SK-N-SH treated with all-trans-retinoic acid at 6 μM for 48 hours (cell line): ENCODE measurements at regions not wholly inside any gene's neighbourhood (a gene's known extent, or its start where the extent isn't known, plus 50 kb on each side); places are given as distances from the start of the nearest gene placed in this dataset.

ENCODE experiments used
- ARNTL ChIP-seq: fragments of 450-650 bp; formaldehyde crosslinking; IDR thresholded peaks from 2 replicates; pipeline ENCODE4 v1.5.0; 2020; ENCODE audit warnings: low read depth, mild to moderate bottlenecking, moderate library complexity, borderline replicate concordance
- BACH2 ChIP-seq: fragments of 250-450 bp; sonication (Bioruptor Pico); IDR thresholded peaks from 2 replicates; pipeline ENCODE4 v1.9.0; 2021; ENCODE audit warnings: mild to moderate bottlenecking, borderline replicate concordance
- CREB5 ChIP-seq: fragments of 250-450 bp; sonication (Bioruptor Pico); IDR thresholded peaks from 2 replicates; pipeline ENCODE4 v1.5.1; 2020; ENCODE audit warnings: low read depth, mild to moderate bottlenecking, moderate library complexity
- ISL1 ChIP-seq: fragments of 250-450 bp; sonication (Bioruptor Pico); IDR thresholded peaks from 2 replicates; pipeline ENCODE4 v2.1.2; 2022; ENCODE audit warnings: mild to moderate bottlenecking, moderate library complexity
- PATZ1 ChIP-seq: fragments of 250-450 bp; sonication (Bioruptor Pico); IDR thresholded peaks from 2 replicates; pipeline ENCODE4 v1.8.0; 2020; ENCODE audit warnings: mild to moderate bottlenecking, moderate library complexity, borderline replicate concordance
- RARB ChIP-seq: fragments of 250-450 bp; sonication (Bioruptor Pico); IDR thresholded peaks from 2 replicates; pipeline ENCODE4 v1.8.0; 2021; ENCODE audit warnings: mild to moderate bottlenecking, moderate library complexity
- SNAI2 ChIP-seq: fragments of 250-450 bp; sonication (Bioruptor Pico); IDR thresholded peaks from 2 replicates; pipeline ENCODE4 v1.5.0; 2020; ENCODE audit warnings: mild to moderate bottlenecking, moderate library complexity
- TSHZ2 ChIP-seq: fragments of 250-450 bp; sonication (Bioruptor Pico); IDR thresholded peaks from 2 replicates; pipeline ENCODE4 v1.5.0; 2020; ENCODE audit warnings: mild to moderate bottlenecking, moderate library complexity
- ZFP3 ChIP-seq: fragments of 250-450 bp; sonication (Bioruptor Pico); IDR thresholded peaks from 2 replicates; pipeline ENCODE4 v1.5.0; 2020; ENCODE audit warnings: mild to moderate bottlenecking, moderate library complexity
- ZNF70 ChIP-seq: fragments of 450-650 bp; formaldehyde crosslinking; IDR thresholded peaks from 2 replicates; pipeline ENCODE4 v1.5.0; 2020; ENCODE audit warnings: mild to moderate bottlenecking, moderate library complexity
- ZNF8 ChIP-seq: fragments of 450-650 bp; formaldehyde crosslinking; IDR thresholded peaks from 2 replicates; pipeline ENCODE4 v1.5.0; 2020; ENCODE audit warnings: mild to moderate bottlenecking, moderate library complexity

DNA sequence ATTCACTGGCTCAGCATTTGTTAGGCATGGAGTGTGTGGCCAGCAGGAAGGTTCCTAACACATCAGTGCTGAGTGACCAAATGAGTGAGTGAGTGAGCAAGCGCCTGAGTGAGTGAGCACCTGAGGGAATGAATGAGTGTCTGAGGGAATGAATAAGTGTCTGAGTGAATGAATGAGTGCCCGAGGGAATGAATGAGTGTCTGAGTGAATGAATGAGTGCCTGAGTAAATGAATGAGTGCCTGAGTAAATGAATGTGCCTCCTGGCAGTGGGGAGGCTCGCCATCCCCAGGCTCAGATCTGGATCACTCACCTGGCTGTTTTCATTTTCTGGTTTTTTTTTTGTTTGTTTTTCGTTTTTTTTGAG is 52.1 kb upstream of the TCF20 start:
- no peak for TF ChIP-seq RARB
- no peak for TF ChIP-seq ISL1
- TF ChIP-seq BACH2 (CRISPR knock-in tag), result no peak
- TF ChIP-seq ZNF70 (CRISPR knock-in tag), result no peak
- TF ChIP-seq ARNTL (CRISPR knock-in tag), result no peak
- TF ChIP-seq ZFP3, result no peak
- no peak for TF ChIP-seq PATZ1
- no peak for TF ChIP-seq SNAI2 (CRISPR knock-in tag)
- no peak for TF ChIP-seq TSHZ2 (CRISPR knock-in tag)
- TF ChIP-seq ZNF8 (CRISPR knock-in tag), result no peak
- no peak for TF ChIP-seq CREB5 (CRISPR knock-in tag)
